Stomach smooth muscle (tissue), 2 donors: ENCODE measurements at regions not wholly inside any gene's neighbourhood (a gene's known extent, or its start where the extent isn't known, plus 50 kb on each side); places are given as distances from the start of the nearest gene placed in this dataset.

Source experiments
- H3K27ac ChIP-seq: one replicate; pipeline ENCODE4 v1.7.0; 2013; ENCODE audit warnings: mild to moderate bottlenecking, low read length, inconsistent platforms
- H3K27me3 ChIP-seq, 2 donors: one replicate each; pipeline ENCODE4 v1.7.0; 2013; ENCODE audit warnings: low read length in 2 of 2; ENCODE audit not compliant: insufficient read depth in 2 of 2, control insufficient read depth in 1 of 2
- H3K36me3 ChIP-seq, 2 donors: one replicate each; pipeline ENCODE4 v1.7.0; 2013; ENCODE audit warnings: low read length in 2 of 2; ENCODE audit not compliant: control insufficient read depth in 2 of 2, insufficient read depth in 2 of 2
- H3K4me1 ChIP-seq: one replicate; pipeline ENCODE4 v1.7.0; 2013; ENCODE audit warnings: low read length; ENCODE audit not compliant: control insufficient read depth, insufficient read depth
- H3K4me3 ChIP-seq, 2 donors: one replicate each; pipeline ENCODE4 v1.7.0; 2013; ENCODE audit warnings: low read length in 2 of 2
- H3K9ac ChIP-seq, 2 donors: one replicate each; pipeline ENCODE4 v1.7.0; 2013; ENCODE audit warnings: low read length in 2 of 2, mild to moderate bottlenecking in 1 of 2
- H3K9me3 ChIP-seq, 2 donors: one replicate each; pipeline ENCODE4 v1.7.0; 2013; ENCODE audit warnings: low read length in 2 of 2; ENCODE audit not compliant: control insufficient read depth in 2 of 2
- donor health status: healthy.
- donor health status: Pancreatic carcinoma.

DNA sequence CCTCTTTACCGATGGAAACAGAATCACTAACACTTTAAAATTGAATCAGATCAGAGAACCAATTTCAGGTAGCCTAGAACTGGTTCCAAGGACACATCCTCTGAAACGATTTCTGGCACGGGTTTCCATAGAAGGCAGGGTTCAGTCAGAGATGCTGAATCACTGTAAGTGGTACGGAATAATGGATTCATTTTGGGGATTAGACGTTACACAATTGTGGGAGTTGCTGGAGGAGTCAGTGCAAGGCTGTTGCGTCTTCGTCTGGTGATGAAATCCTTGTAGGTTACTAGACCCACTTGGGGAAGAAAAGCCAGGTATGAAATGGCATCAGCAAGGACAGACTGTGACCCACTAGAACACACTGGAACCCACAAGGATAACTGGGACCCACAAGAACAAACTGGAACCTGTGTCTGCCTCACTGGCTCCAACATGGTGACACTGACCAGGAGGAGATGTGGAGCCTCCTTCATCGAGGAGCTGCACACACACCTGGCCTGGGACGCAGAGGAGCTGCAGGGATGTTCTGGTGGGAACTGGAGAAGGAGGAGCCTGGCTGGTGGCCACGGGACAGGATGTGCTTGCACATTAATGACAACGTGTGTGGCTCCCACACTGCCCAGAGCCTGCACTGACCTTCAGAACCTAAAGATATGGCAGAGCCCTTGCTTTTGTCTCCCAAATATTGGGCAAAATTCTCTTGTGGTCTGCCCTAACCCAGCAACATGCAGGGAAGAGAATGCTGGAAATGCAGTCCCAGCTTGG lies 105.1 kb downstream of the TRAPPC11 start:
- no peak overlapping the region for H3K27ac ChIP-seq
- H3K27me3 ChIP-seq = no peaks in the 10 kb centered on the region
- no peaks in the 10 kb centered on the region for H3K4me1 ChIP-seq
- no peak overlapping the region for H3K4me3 ChIP-seq
- H3K9me3 ChIP-seq = no peaks in the 10 kb centered on the region
- no peak overlapping the region for H3K9ac ChIP-seq
- H3K36me3 ChIP-seq = no peaks in the 10 kb centered on the region

DNA sequence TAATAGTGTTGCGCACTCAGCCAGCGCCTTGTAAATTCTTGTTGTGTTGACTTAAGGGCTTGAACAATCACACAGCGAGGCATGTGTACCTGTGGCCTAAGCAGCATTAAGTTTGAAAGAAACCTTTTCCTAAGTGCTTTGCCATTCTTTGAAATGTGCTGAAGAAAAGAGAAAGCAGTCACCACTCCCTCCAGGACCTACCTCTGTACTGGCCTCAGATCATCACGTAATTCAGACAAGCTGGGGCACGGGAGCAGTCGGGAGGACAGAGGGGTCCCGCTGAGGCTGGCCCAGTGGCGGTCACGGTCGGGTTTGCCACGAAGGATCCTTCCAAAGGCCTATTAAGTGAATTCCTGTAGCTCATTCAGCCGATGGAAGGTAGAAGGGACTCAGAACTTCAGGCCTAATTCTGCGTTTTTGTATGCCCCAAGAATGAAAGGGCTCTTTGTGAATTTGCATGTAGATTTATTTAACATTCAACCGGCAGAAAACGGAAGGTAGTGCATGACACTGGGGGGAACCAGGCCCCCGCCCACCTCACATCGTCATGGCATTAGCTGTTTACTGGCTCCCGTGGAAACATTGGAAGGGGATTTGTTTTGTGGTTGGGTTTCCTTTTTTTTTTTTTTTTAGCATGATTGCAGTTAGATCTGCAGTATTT lies 106.3 kb downstream of the TRAPPC11 start:
- H3K4me1 ChIP-seq = no peaks in the 10 kb centered on the region
- H3K9me3 ChIP-seq = no peaks in the 10 kb centered on the region
- H3K27me3 ChIP-seq = no peaks in the 10 kb centered on the region
- no peak overlapping the region for H3K9ac ChIP-seq
- H3K27ac ChIP-seq = no peak overlapping the region
- no peak overlapping the region for H3K4me3 ChIP-seq
- no peaks in the 10 kb centered on the region for H3K36me3 ChIP-seq

DNA sequence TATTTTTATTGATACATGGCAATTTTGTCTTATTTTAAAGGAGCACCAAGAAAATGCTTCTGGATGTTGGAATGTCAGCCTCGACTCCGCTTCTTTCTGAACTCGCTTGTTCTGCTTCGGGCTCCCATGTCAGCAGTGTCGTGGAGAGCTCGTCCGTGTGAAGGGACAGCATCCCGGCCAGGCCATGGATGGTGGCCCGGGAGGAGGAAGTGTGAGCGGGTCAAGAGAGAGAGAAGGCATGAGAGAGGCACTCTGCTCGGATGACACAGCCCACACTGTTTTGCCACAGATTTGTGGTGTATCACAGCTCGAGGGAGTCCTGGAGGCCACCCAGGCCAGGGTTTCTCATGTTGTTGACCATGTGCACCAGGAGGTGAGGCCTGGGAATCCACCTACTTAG lies 107.0 kb downstream of the TRAPPC11 start:
- Histone ChIP-seq H3K27me3 (no peaks in the 10 kb centered on the region), H3K4me1 (no peaks in the 10 kb centered on the region), H3K9me3 (no peaks in the 10 kb centered on the region), H3K27ac (no peak overlapping the region), H3K36me3 (no peaks in the 10 kb centered on the region), H3K9ac (no peak overlapping the region), H3K4me3 (no peak overlapping the region)

DNA sequence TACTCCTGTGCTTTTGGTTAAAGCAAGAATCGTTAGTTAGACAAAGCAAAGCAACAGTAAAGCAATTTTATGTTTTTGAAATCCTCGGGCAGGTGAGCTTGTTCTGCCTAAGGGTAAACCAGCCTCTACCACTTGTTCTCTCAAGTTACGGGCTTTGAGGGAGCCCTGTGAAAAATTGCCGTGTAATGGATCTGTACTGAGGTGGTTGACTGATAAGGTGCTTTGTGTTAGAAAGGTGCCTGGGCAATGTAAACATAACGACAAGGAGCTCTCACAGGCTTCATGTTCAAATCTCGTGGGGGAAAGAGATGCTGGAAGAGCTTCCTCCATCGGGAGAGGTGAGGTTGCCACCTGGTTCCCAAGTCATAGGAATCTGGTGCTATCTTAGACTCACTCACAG lies 111.8 kb downstream of the TRAPPC11 start:
- H3K27ac ChIP-seq = no peak overlapping the region
- H3K9ac ChIP-seq = no peak overlapping the region
- H3K27me3 ChIP-seq = no peaks in the 10 kb centered on the region
- H3K9me3 ChIP-seq = peaks cover 2 to 6% of the 10 kb centered on the region in 2 donors
- H3K36me3 ChIP-seq = no peaks in the 10 kb centered on the region
- no peaks in the 10 kb centered on the region for H3K4me1 ChIP-seq
- H3K4me3 ChIP-seq = no peak overlapping the region

DNA sequence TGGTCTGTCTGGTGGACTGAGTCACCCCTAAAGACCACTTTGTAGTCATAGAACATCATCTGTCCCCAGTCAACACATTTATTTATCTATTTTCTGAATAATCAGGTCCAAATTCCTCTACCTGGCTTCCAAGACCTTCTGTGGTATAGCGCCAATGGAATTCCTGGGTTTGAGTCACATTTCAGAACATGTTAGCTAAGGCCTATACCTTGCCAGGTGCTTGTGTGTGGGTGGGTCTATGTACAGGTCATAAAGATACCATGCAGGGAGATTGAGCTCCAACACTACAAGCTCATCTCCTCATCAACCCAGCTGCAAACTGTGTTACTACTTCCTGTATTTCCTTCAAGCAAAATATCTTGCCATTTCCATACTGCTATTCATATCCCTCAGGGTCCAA lies 113.3 kb downstream of the TRAPPC11 start:
- Histone ChIP-seq H3K27ac (no peak overlapping the region), H3K36me3 (no peaks in the 10 kb centered on the region), H3K9ac (no peak overlapping the region), H3K4me1 (no peaks in the 10 kb centered on the region), H3K27me3 (no peaks in the 10 kb centered on the region), H3K9me3 (peaks cover 2 to 6% of the 10 kb centered on the region in 2 donors), H3K4me3 (no peak overlapping the region)

DNA sequence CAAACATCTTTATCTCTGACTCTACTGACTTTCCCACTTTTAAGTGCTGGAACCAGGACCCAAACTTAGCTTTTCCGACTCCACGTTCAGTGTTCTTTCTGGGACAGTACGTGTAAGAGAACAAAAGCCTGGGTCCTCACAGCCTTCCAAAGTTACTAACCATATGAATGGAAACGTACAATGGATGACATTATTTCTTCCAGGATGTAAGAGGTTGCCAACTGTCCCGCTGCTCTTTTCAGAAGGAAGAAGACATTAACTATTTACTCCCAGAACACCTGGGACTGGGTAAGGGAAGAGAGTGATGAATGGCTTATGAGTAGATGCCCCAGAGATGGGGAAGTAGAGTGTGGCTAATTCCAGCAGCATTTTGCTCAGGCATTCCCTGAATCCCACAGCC lies 114.7 kb downstream of the TRAPPC11 start:
- Histone ChIP-seq H3K27ac (no peak overlapping the region), H3K9ac (no peak overlapping the region), H3K4me3 (no peak overlapping the region), H3K4me1 (no peaks in the 10 kb centered on the region), H3K36me3 (no peaks in the 10 kb centered on the region), H3K27me3 (no peaks in the 10 kb centered on the region), H3K9me3 (peaks cover 2 to 6% of the 10 kb centered on the region in 2 donors)

DNA sequence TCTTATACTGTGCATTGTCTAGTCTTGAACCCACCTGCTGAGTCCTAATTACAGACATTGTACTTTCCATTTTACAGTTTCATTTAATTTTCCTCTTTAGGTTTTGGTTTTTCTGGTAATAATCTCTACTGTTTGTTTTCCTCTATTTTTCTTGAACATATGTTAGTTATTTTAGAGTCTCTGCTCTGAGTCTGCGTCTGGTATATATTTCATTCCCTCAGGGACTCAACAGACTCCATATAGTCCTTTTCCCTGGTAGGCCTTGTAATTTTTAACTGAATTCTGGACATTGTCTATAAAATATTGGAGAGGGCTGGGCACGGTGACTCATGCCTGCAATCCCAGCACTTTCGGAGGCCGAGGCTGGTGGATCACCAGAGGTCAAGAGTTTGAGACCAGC lies 121.8 kb upstream of the STOX2 start:
- H3K27me3 ChIP-seq = no peaks in the 10 kb centered on the region

DNA sequence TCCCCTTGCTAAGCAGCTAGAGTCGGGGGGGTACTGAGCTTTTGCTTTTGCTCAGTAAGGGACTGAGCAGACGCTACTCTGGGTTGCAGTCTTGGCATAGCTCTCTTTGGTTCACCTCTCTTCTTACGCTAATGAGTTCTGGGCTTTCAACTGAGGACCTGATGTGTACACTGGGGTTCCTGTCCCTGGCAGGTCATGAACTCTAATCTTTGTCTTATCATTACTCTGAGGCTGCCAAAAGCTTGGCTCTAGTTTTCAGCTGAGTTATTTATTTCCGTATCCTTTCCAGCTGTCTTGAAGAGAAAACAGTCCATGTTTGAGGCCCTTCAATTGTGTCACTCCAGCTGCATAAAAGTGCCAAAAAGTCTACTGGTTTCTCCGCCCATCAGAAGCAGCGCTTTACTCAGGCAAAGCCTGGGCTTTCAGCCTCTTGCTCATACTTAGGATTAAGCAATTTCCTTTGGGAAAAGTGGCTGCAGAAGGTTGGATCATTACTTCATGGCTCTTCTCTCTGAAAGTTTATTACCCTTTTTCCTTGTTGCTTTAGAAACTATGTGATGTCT lies 121.0 kb upstream of the STOX2 start:
- H3K27ac ChIP-seq = no peak overlapping the region
- no peak overlapping the region for H3K9ac ChIP-seq

More for the DNA sequence above, 121.8 kb upstream of the STOX2 start:
- no peaks in the 10 kb centered on the region for H3K4me1 ChIP-seq
- H3K9me3 ChIP-seq = peaks cover 0 to 3% of the 10 kb centered on the region in 2 donors
- H3K9ac ChIP-seq = no peak overlapping the region
- H3K27ac ChIP-seq = no peak overlapping the region
- no peak overlapping the region for H3K4me3 ChIP-seq
- no peaks in the 10 kb centered on the region for H3K36me3 ChIP-seq

DNA sequence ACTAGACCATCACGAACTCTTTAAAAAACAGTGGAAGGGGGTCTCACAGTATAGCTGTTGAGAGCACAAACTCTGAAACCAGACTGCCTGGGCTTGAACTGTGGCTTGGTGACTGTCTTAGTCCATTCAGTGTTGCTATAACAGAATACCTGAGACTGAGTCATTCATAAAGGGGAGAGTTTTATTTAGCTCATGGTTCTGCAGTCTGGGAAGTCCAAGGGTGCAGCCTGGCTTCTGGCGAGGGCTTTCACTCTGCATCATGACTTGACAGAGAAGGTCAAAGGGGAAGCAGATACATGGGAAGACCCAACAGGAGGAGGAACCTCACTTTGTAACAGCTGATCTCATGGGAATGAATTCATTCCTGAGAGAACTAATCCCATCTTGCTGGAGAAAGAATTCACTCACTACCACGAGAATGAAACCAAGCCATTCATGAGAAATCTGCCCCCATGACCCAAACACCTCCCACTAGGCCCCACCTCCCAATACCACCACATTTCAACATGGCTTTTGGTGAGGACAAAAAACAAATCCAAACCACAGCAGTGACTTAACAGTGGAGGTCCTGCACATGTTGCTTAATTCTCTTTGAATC lies 116.7 kb upstream of the STOX2 start:
- H3K9me3 ChIP-seq = peaks cover 12 to 14% of the 10 kb centered on the region in 2 donors
- H3K27ac ChIP-seq = no peak overlapping the region
- H3K4me3 ChIP-seq = no peak overlapping the region
- H3K9ac ChIP-seq = no peak overlapping the region
- H3K4me1 ChIP-seq = no peaks in the 10 kb centered on the region
- no peaks in the 10 kb centered on the region for H3K27me3 ChIP-seq
- no peaks in the 10 kb centered on the region for H3K36me3 ChIP-seq

More for the DNA sequence above, 121.0 kb upstream of the STOX2 start:
- Histone ChIP-seq H3K9me3 (peaks cover 0 to 3% of the 10 kb centered on the region in 2 donors), H3K4me1 (no peaks in the 10 kb centered on the region), H3K4me3 (no peak overlapping the region), H3K27me3 (no peaks in the 10 kb centered on the region), H3K36me3 (no peaks in the 10 kb centered on the region)

DNA sequence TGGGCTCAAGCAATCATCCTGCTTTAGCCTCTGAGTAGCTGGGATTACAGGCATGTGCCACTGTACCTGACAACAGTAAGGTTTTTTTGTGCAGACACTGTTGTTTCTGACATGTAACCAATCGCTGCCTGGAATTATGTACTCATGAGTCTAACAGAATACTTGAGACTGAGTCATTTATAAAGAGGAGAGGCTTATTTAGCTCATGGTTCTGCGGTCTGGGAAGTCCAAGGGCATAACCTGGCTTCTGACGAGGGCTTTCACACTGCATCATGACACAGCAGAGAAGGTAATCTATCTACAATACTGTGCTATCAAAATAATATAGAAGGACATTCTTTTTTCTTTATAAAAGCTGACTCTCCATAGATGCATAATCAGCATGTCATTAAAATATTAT lies 115.5 kb upstream of the STOX2 start:
- Histone ChIP-seq H3K27ac (no peak overlapping the region), H3K4me1 (no peaks in the 10 kb centered on the region), H3K4me3 (no peak overlapping the region), H3K36me3 (no peaks in the 10 kb centered on the region), H3K27me3 (no peaks in the 10 kb centered on the region), H3K9ac (no peak overlapping the region), H3K9me3 (peaks cover 15 to 19% of the 10 kb centered on the region in 2 donors)
